ENCODE measurements at regions not wholly inside any gene's neighbourhood (a gene's known extent, or its start where the extent isn't known, plus 50 kb on each side); places are given as distances from the start of the nearest gene placed in this dataset.

GRCh38 chr7:66529883-66530610 is 98.6 kb upstream of the KCTD7 start:
- TF ChIP-seq POLR2AphosphoS5 (IDR thresholded peaks at IDR 0.05; ENCODE audit: borderline replicate concordance, low read depth, low read length) (no peak), EZH2 (IDR thresholded peaks at IDR 0.05) (no peak)

All from SK-N-MC (cell line).